ENCODE measurements at regions not wholly inside any gene's neighbourhood (a gene's known extent, or its start where the extent isn't known, plus 50 kb on each side); places are given as distances from the start of the nearest gene placed in this dataset.

GRCh38 chr2:137729305-137729704 lies 235.0 kb upstream of the HNMT start:
- no peak for DNase-seq

GRCh38 chr2:137737559-137737958 lies 226.7 kb upstream of the HNMT start:
- DNase-seq: no peak

- no peak for DNase-seq
Measured at GRCh38 chr2:137741784-137742362, 222.4 kb upstream of the HNMT start.

- DNase-seq: no peak
Measured at GRCh38 chr2:137747509-137747908, 216.8 kb upstream of the HNMT start.

- no peak for DNase-seq
Measured at GRCh38 chr2:137748533-137748932, 215.7 kb upstream of the HNMT start.

- DNase-seq: no peak
Measured at GRCh38 chr2:137764646-137765045, 199.6 kb upstream of the HNMT start.

- DNase-seq: no peak
Measured at GRCh38 chr2:137769406-137769805, 194.9 kb upstream of the HNMT start.

GRCh38 chr2:137770166-137770565 lies 194.1 kb upstream of the HNMT start:
- DNase-seq: no peak

GRCh38 chr2:137771064-137771463 lies 193.2 kb upstream of the HNMT start:
- DNase-seq: no peak

- no peak for DNase-seq
Measured at GRCh38 chr2:137772451-137772850, 191.8 kb upstream of the HNMT start.

- no peak for DNase-seq
Measured at GRCh38 chr2:137775529-137775928, 188.7 kb upstream of the HNMT start.

GRCh38 chr2:137776697-137777096 lies 187.6 kb upstream of the HNMT start:
- DNase-seq: no peak

GRCh38 chr2:137797641-137798040 lies 166.6 kb upstream of the HNMT start:
- DNase-seq: no peak

- DNase-seq: no peak
Measured at GRCh38 chr2:137799600-137799999, 164.7 kb upstream of the HNMT start.

GRCh38 chr2:137800386-137800785 lies 163.9 kb upstream of the HNMT start:
- no peak for DNase-seq

GRCh38 chr2:137801228-137801627 lies 163.0 kb upstream of the HNMT start:
- no peak for DNase-seq

- no peak for DNase-seq
Measured at GRCh38 chr2:137802038-137802437, 162.2 kb upstream of the HNMT start.

- DNase-seq: no peak
Measured at GRCh38 chr2:137806068-137806805, 158.0 kb upstream of the HNMT start.

- no peak for DNase-seq
Measured at GRCh38 chr2:137809252-137809651, 155.0 kb upstream of the HNMT start.

GRCh38 chr2:137809837-137810236 lies 154.4 kb upstream of the HNMT start:
- DNase-seq: no peak

- no peak for DNase-seq
Measured at GRCh38 chr2:137812517-137812916, 151.8 kb upstream of the HNMT start.

GRCh38 chr2:137813176-137813575 lies 151.1 kb upstream of the HNMT start:
- DNase-seq: no peak

- DNase-seq: no peak
Measured at GRCh38 chr2:137817058-137817457, 147.2 kb upstream of the HNMT start.

GRCh38 chr2:137823196-137823595 lies 141.1 kb upstream of the HNMT start:
- no peak for DNase-seq

GRCh38 chr2:137824501-137824900 lies 139.8 kb upstream of the HNMT start:
- no peak for DNase-seq

Measured in DMS153 (cell line).